ENCODE measurements at regions not wholly inside any gene's neighbourhood (a gene's known extent, or its start where the extent isn't known, plus 50 kb on each side); places are given as distances from the start of the nearest gene placed in this dataset.

- TF ChIP-seq FOS (IDR thresholded peaks at IDR 0.05; ENCODE audit: borderline replicate concordance, insufficient read depth, low read length) (no peak), EZH2 (IDR thresholded peaks at IDR 0.05; ENCODE audit: borderline replicate concordance, low read depth, low read length, severe bottlenecking) (no peak), POLR2AphosphoS5 (IDR thresholded peaks at IDR 0.05; ENCODE audit: insufficient read depth, low read depth, low read length) (no peak), MYC (IDR thresholded peaks at IDR 0.05; ENCODE audit: low read depth, low read length) (no peak), CTCF (IDR thresholded peaks at IDR 0.05; ENCODE audit: extremely low read depth in 1 of 2, insufficient read depth in 1 of 2, low read depth in 1 of 2, low read length in 2 of 2) (no peak)
- CTCF ChIA-PET = interaction anchor here (1.0 kb wide), 1 partner anchor 312 kb away, joined by 3 read pairs; no protein-coding TSS in a partner anchor
- Histone ChIP-seq H3K27me3 (ENCODE audit: control insufficient read depth in 2 of 2, insufficient read depth in 2 of 2, low read length in 2 of 2) (no peaks in the 10 kb centered on the region), H2AFZ (ENCODE audit: low read depth, low read length) (no peak overlapping the region), H3K4me2 (ENCODE audit: insufficient read depth, low read length) (no peak overlapping the region), H3K36me3 (ENCODE audit: control insufficient read depth in 2 of 2, extremely low read depth in 1 of 2, insufficient read depth in 2 of 2, low read length in 2 of 2) (no peaks in the 10 kb centered on the region), H3K4me3 (replicated peaks in 1 of 3; ENCODE audit: insufficient read depth in 1 of 3, low read depth in 1 of 3, low read length in 3 of 3) (no peak overlapping the region), H3K79me2 (ENCODE audit: control insufficient read depth, insufficient read depth, low read length) (no peaks in the 10 kb centered on the region), H3K9me1 (replicated peaks; ENCODE audit: control insufficient read depth, extremely low read depth, insufficient read depth, low read length) (no peaks in the 10 kb centered on the region), H3K27ac (ENCODE audit: insufficient read depth, low read depth, low read length) (no peak overlapping the region), H4K20me1 (replicated peaks; ENCODE audit: control insufficient read depth, extremely low read depth, insufficient read depth, low read length) (no peaks in the 10 kb centered on the region), H3K4me1 (ENCODE audit: control insufficient read depth, extremely low read depth, insufficient read depth, low read length) (peaks cover 33% of the 10 kb centered on the region), H3K9ac (replicated peaks; ENCODE audit: extremely low read depth, insufficient read depth, low read length) (no peak overlapping the region), H3K9me3 (replicated peaks; ENCODE audit: control insufficient read depth, insufficient read depth, low read length) (no peaks in the 10 kb centered on the region)
- POLR2A ChIA-PET = no interaction called here
- no peak for DNase-seq (ENCODE audit: low read depth, low spot score)
- FAIRE-seq = no peak
- dilution Hi-C loops (cut with MboI; ENCODE audit: extremely low pct_ligation_motif_present, low sequenced_read_pairs) (no loop called here), intact Hi-C loops (cut with micrococcal nuclease) (loop anchor here (1.0 to 10.0 kb wide), 3 partner anchors 311 to 781 kb away; no protein-coding TSS in a partner anchor)
- no TSS peak for BruUV-seq (replicated peaks)
Observed at GRCh38 chr2:12173943-12174340, 427.5 kb downstream of the LPIN1 start.

- no peak for TF ChIP-seq POLR2A (IDR thresholded peaks at IDR 0.05; ENCODE audit: low read depth, low read length)
- TF ChIP-seq MAX (IDR thresholded peaks at IDR 0.05; ENCODE audit: insufficient read depth, insufficient read length) = no peak
- TF ChIP-seq JUN (IDR thresholded peaks at IDR 0.05; ENCODE audit: borderline replicate concordance, insufficient read depth, insufficient read length, low read depth) = no peak
- no peak for TF ChIP-seq FOS (IDR thresholded peaks at IDR 0.05; ENCODE audit: borderline replicate concordance, insufficient read depth, low read length)
- TF ChIP-seq POLR2AphosphoS5 (IDR thresholded peaks at IDR 0.05; ENCODE audit: insufficient read depth, low read depth, low read length) = no peak
- FAIRE-seq = no peak
- H3K36me3 ChIP-seq (ENCODE audit: control insufficient read depth in 2 of 2, extremely low read depth in 1 of 2, insufficient read depth in 2 of 2, low read length in 2 of 2) = no peaks in the 10 kb centered on the region
- H3K9me3 ChIP-seq (replicated peaks; ENCODE audit: control insufficient read depth, insufficient read depth, low read length) = no peaks in the 10 kb centered on the region
- POLR2A ChIA-PET = no interaction called here
- no peaks in the 10 kb centered on the region for H3K79me2 ChIP-seq (ENCODE audit: control insufficient read depth, insufficient read depth, low read length)
- H3K9me1 ChIP-seq (replicated peaks; ENCODE audit: control insufficient read depth, extremely low read depth, insufficient read depth, low read length) = no peaks in the 10 kb centered on the region
- intact Hi-C loops (cut with micrococcal nuclease) = loop anchor here (10.0 kb wide), 2 partner anchors 619 to 779 kb away; no protein-coding TSS in a partner anchor
- no peak overlapping the region for H2AFZ ChIP-seq (ENCODE audit: low read depth, low read length)
- CTCF ChIA-PET = no interaction called here
- no peak for DNase-seq (ENCODE audit: low read depth, low spot score)
- dilution Hi-C loops (cut with MboI; ENCODE audit: extremely low pct_ligation_motif_present, low sequenced_read_pairs) = no loop called here
- H3K4me1 ChIP-seq (ENCODE audit: control insufficient read depth, extremely low read depth, insufficient read depth, low read length) = peaks cover 20% of the 10 kb centered on the region
- H3K27ac ChIP-seq (ENCODE audit: insufficient read depth, low read depth, low read length) = no peak overlapping the region
- no peak overlapping the region for H3K9ac ChIP-seq (replicated peaks; ENCODE audit: extremely low read depth, insufficient read depth, low read length)
- H3K27me3 ChIP-seq (ENCODE audit: control insufficient read depth in 2 of 2, insufficient read depth in 2 of 2, low read length in 2 of 2) = no peaks in the 10 kb centered on the region
- no peak overlapping the region for H3K4me2 ChIP-seq (ENCODE audit: insufficient read depth, low read length)
- H4K20me1 ChIP-seq (replicated peaks; ENCODE audit: control insufficient read depth, extremely low read depth, insufficient read depth, low read length) = no peaks in the 10 kb centered on the region
- no TSS peak for BruUV-seq (replicated peaks)
- no peak overlapping the region for H3K4me3 ChIP-seq (replicated peaks in 1 of 3; ENCODE audit: insufficient read depth in 1 of 3, low read depth in 1 of 3, low read length in 3 of 3)
Observed at GRCh38 chr2:12175323-12175722, 428.9 kb downstream of the LPIN1 start.

All from endothelial cell of umbilical vein (primary cell).